H1 (cell line): ENCODE measurements at regions not wholly inside any gene's neighbourhood (a gene's known extent, or its start where the extent isn't known, plus 50 kb on each side); places are given as distances from the start of the nearest gene placed in this dataset.

Source experiments
- CTCF ChIA-PET: fragments of 300-600 bp; sonication (Branson Sonifier 250); formaldehyde crosslinking; loops from one replicate; lab custom pipeline; 2021; ENCODE audit not compliant: partially characterized antibody; lab: Charles Lee
- POLR2A ChIA-PET: fragments of 300-600 bp; sonication (Branson Sonifier 250); formaldehyde crosslinking; loops from one replicate; lab custom pipeline; 2021; ENCODE audit warnings: inconsistent platforms; ENCODE audit not compliant: partially characterized antibody; lab: Charles Lee
- DNase-seq, 2 experiments: peaks; one replicate each; pipeline versions ENCODE4 v3.0.0 to v3.0.0-alpha.2; 2010 to 2022; ENCODE audit warnings: low spot score in 2 of 2, low read depth in 1 of 2, mixed read lengths in 1 of 2
- FAIRE-seq: peaks from 2 replicates; lab custom pipeline; 2011; peaks lifted over from hg19 to GRCh38; lab: Jason Lieb, UNC
- H2AFZ ChIP-seq: 2 replicates; pipeline ENCODE4 v1.8.1; 2012; ENCODE audit warnings: low read length, inconsistent platforms
- H2AK5ac ChIP-seq: 2 replicates; pipeline ENCODE4 v1.6.1; 2013; ENCODE audit warnings: low read depth, low read length
- H2BK120ac ChIP-seq: replicated peaks from 2 replicates; pipeline ENCODE3; 2013; ENCODE audit warnings: low read depth, low read length, inconsistent platforms
- H2BK12ac ChIP-seq: 2 replicates; pipeline ENCODE4 v1.6.1; 2013; ENCODE audit warnings: low read depth, low read length
- H2BK15ac ChIP-seq: 2 replicates; pipeline ENCODE4 v1.6.1; 2013; ENCODE audit warnings: low read length
- H2BK20ac ChIP-seq: 2 replicates; pipeline ENCODE4 v1.6.1; 2013; ENCODE audit warnings: low read length
- H2BK5ac ChIP-seq: 2 replicates; pipeline ENCODE4 v1.6.1; 2013; ENCODE audit warnings: low read depth, low read length
- H3K14ac ChIP-seq: 2 replicates; pipeline ENCODE4 v1.6.1; 2013; ENCODE audit warnings: inconsistent platforms; ENCODE audit not compliant: insufficient read length
- H3K18ac ChIP-seq: 2 replicates; pipeline ENCODE4 v1.6.1; 2013; ENCODE audit warnings: low read length; ENCODE audit errors: extremely low read depth
- H3K23ac ChIP-seq: 2 replicates; pipeline ENCODE4 v1.6.1; 2013; ENCODE audit warnings: inconsistent platforms; ENCODE audit not compliant: insufficient read length
- H3K23me2 ChIP-seq: 2 replicates; pipeline ENCODE4 v1.6.1; 2013; ENCODE audit warnings: low read depth, low read length
- H3K27ac ChIP-seq: 2 replicates; pipeline ENCODE4 v1.6.1; 2011; ENCODE audit warnings: low read depth, low read length, inconsistent platforms
- H3K27me3 ChIP-seq, 4 experiments: replicated peaks in 1 of 4; 1 replicate in 1 of 4; 2 replicates in 3 of 4; pipeline versions ENCODE4 v1.6.1 to v1.8.1; 2011 to 2013; ENCODE audit warnings: low read length in 3 of 4, mild to moderate bottlenecking in 3 of 4, inconsistent platforms in 2 of 4, mixed read lengths in 2 of 4, moderate library complexity in 1 of 4; ENCODE audit not compliant: control insufficient read depth in 3 of 4, insufficient read depth in 3 of 4; ENCODE audit errors: extremely low read depth in 1 of 4
- H3K36me3 ChIP-seq, 4 experiments: 2 replicates each; pipeline versions ENCODE4 v1.6.1 to v1.8.1; 2011 to 2013; ENCODE audit warnings: mild to moderate bottlenecking in 4 of 4, low read length in 3 of 4, moderate library complexity in 2 of 4, control low read depth in 1 of 4, inconsistent platforms in 1 of 4; ENCODE audit not compliant: insufficient read depth in 4 of 4, control insufficient read depth in 2 of 4
- H3K4ac ChIP-seq: replicated peaks from 2 replicates; pipeline ENCODE3; 2013; ENCODE audit warnings: low read length, low read depth, mixed read lengths, inconsistent platforms; ENCODE audit not compliant: insufficient read length
- H3K4me1 ChIP-seq, 4 experiments: replicated peaks in 1 of 4; 1 replicate in 1 of 4; 2 replicates in 3 of 4; pipeline versions ENCODE4 v1.6.1 to v1.8.1; 2011 to 2013; ENCODE audit warnings: low read length in 3 of 4, inconsistent platforms in 2 of 4, mixed read lengths in 1 of 4; ENCODE audit not compliant: insufficient read depth in 4 of 4, control insufficient read depth in 3 of 4
- H3K4me2 ChIP-seq, 2 experiments: 2 replicates each; pipeline versions ENCODE4 v1.6.1 to v1.8.1; 2011 to 2013; ENCODE audit warnings: low read depth in 2 of 2, low read length in 2 of 2, control low read depth in 1 of 2, inconsistent platforms in 1 of 2, mild to moderate bottlenecking in 1 of 2; ENCODE audit not compliant: insufficient read depth in 1 of 2
- H3K4me3 ChIP-seq, 4 experiments: fragments of 200-600, 300-600 bp in 1 of 4; sonication (generic), shearing (Covaris generic), sonication (Bioruptor Twin) in 1 of 4; 2 replicates each; pipeline versions ENCODE4 v1.5.1 to v1.8.1; 2011 to 2016; ENCODE audit warnings: low read length in 4 of 4, low read depth in 3 of 4, control low read depth in 2 of 4, inconsistent platforms in 2 of 4, mild to moderate bottlenecking in 2 of 4, mixed read lengths in 1 of 4, moderate library complexity in 1 of 4; ENCODE audit not compliant: insufficient read depth in 2 of 4; ENCODE audit errors: extremely low read depth in 1 of 4
- H3K56ac ChIP-seq: replicated peaks from 2 replicates; pipeline ENCODE3; 2013; ENCODE audit warnings: low read depth, mild to moderate bottlenecking, mixed read lengths, low read length, inconsistent platforms; ENCODE audit not compliant: insufficient read length
- H3K79me1 ChIP-seq: 2 replicates; pipeline ENCODE4 v1.6.1; 2013; ENCODE audit warnings: low read depth, low read length, control low read depth
- H3K79me2 ChIP-seq, 2 experiments: 2 replicates each; pipeline versions ENCODE4 v1.6.1 to v1.8.1; 2012 to 2013; ENCODE audit warnings: low read length in 2 of 2, mild to moderate bottlenecking in 2 of 2, inconsistent platforms in 1 of 2; ENCODE audit not compliant: insufficient read depth in 2 of 2, control insufficient read depth in 1 of 2
- H3K9ac ChIP-seq, 4 experiments: replicated peaks in 1 of 4; 1 replicate in 1 of 4; 2 replicates in 3 of 4; pipeline versions ENCODE4 v1.6.1 to v1.8.1; 2011 to 2013; ENCODE audit warnings: low read depth in 3 of 4, low read length in 3 of 4, control low read depth in 2 of 4, mild to moderate bottlenecking in 2 of 4, moderate library complexity in 2 of 4, inconsistent platforms in 1 of 4; ENCODE audit errors: extremely low read depth in 1 of 4
- H3K9me3 ChIP-seq, 2 experiments: 2 replicates each; pipeline versions ENCODE4 v1.6.1 to v1.8.1; 2012 to 2013; ENCODE audit warnings: mild to moderate bottlenecking in 2 of 2, moderate library complexity in 2 of 2, control low read depth in 1 of 2, inconsistent platforms in 1 of 2, low read depth in 1 of 2, low read length in 1 of 2, mixed read lengths in 1 of 2; ENCODE audit not compliant: insufficient read depth in 2 of 2
- H4K20me1 ChIP-seq, 2 experiments: replicated peaks in 1 of 2; 2 replicates each; pipeline versions ENCODE3 to v1.8.1; 2011 to 2013; ENCODE audit warnings: inconsistent platforms in 2 of 2, low read length in 2 of 2, mild to moderate bottlenecking in 1 of 2; ENCODE audit not compliant: insufficient read depth in 2 of 2, control insufficient read depth in 1 of 2
- H4K5ac ChIP-seq: 2 replicates; pipeline ENCODE4 v1.6.1; 2013; ENCODE audit warnings: low read length, low read depth, mixed read lengths, inconsistent platforms; ENCODE audit not compliant: insufficient read length
- H4K8ac ChIP-seq: 2 replicates; pipeline ENCODE4 v1.8.0; 2013; ENCODE audit warnings: mild to moderate bottlenecking, moderate library complexity, low read length, inconsistent platforms; ENCODE audit not compliant: insufficient read depth; ENCODE audit errors: extremely low read depth
- H4K91ac ChIP-seq: replicated peaks from 2 replicates; pipeline ENCODE3; 2013; ENCODE audit warnings: low read length, mixed read lengths, inconsistent platforms; ENCODE audit not compliant: insufficient read length
- KDM4A ChIP-seq: IDR thresholded peaks from one replicate; pipeline ENCODE4 v1.7.1; 2012; ENCODE audit warnings: low read depth, mild to moderate bottlenecking, moderate library complexity, low read length, inconsistent platforms; ENCODE audit not compliant: severe bottlenecking
- WGBS, 2 experiments: shearing (Covaris generic) in 1 of 2; methylation state at CpG; one replicate each; pipeline versions ENCODE4 v1.1.6 to v1.1.7; 2013 to 2015; ENCODE audit warnings: low lambda C conversion rate in 2 of 2, mixed read lengths in 2 of 2, inconsistent platforms in 1 of 2, low coverage in 1 of 2, missing lambda C conversion rate in 1 of 2; ENCODE audit not compliant: insufficient replicate concordance in 2 of 2, insufficient coverage in 1 of 2, insufficient read length in 1 of 2; ENCODE audit errors: extremely low coverage in 1 of 2, missing lambda C conversion rate in 1 of 2; 5-methylcytosine and 5-hydroxymethylcytosine counted together

GRCh38 chr1:233796146-233796783 is 108.2 kb upstream of the SLC35F3 start:
- ChIA-PET CTCF (no interaction called here), POLR2A (no interaction called here)
- Histone ChIP-seq H3K18ac (no peak overlapping the region), H2BK5ac (no peak overlapping the region), H2BK12ac (no peak overlapping the region), H3K14ac (no peak overlapping the region), H4K91ac (no peak overlapping the region), H3K36me3 (no peaks in the 10 kb centered on the region), H4K20me1 (no peaks in the 10 kb centered on the region), H3K23me2 (no peaks in the 10 kb centered on the region), H3K27ac (no peak overlapping the region), H2BK20ac (no peak overlapping the region), H4K5ac (no peak overlapping the region), H3K56ac (no peak overlapping the region), H3K9me3 (peaks cover 7% of the 10 kb centered on the region in 2 experiments; a peak in 1 of 4 replicates), H2BK15ac (no peak overlapping the region), H2BK120ac (no peak overlapping the region), H3K4me2 (no peak overlapping the region), H2AK5ac (no peak overlapping the region), H3K4me3 (no peak overlapping the region), H3K27me3 (no peaks in the 10 kb centered on the region), H3K23ac (no peak overlapping the region), H4K8ac (no peak overlapping the region), H3K9ac (no peak overlapping the region), H3K79me2 (no peaks in the 10 kb centered on the region), H3K79me1 (no peaks in the 10 kb centered on the region), H3K4me1 (no peaks in the 10 kb centered on the region), H2AFZ (no peak overlapping the region), H3K4ac (no peak overlapping the region)
- FAIRE-seq (no peak), DNase-seq (no peak)
- no peak for TF ChIP-seq KDM4A
- 83% methylated on average over 6 of the region's 6 CpGs; no CpG with 5 or more reads in 1 of the 2 experiments for WGBS, 2 experiments
